RKO (cell line): ENCODE measurements at regions not wholly inside any gene's neighbourhood (a gene's known extent, or its start where the extent isn't known, plus 50 kb on each side); places are given as distances from the start of the nearest gene placed in this dataset.
"Not testable (repeated sequence)": the region's sequence is repeated elsewhere in the genome, so short reads cannot be mapped to it uniquely, and the experiment has no call there.

ENCODE experiments used
- DNase-seq: peaks from one replicate; pipeline ENCODE4 v3.0.0-alpha.2; 2016; ENCODE audit warnings: low spot score

DNA sequence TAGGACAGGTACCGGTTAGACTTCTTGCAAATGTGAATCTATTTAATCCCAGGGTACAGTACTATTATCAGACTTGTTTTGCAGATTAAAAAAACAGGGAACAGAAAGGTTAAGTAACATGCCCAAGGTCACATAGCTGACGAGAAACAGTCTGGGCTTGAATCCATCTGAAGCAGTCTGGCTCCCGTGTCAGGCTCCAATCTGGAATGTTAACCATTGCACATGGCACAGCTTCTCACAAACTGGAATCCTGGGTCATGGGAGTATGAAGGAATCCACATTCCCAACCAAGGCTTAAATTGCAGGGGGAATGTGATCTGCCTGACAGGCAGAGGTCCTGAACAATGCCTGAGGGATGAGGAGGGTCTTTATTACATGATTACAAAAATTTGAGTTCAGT lies 187.5 kb upstream of the SPTLC3 start:
- no peak for DNase-seq

DNA sequence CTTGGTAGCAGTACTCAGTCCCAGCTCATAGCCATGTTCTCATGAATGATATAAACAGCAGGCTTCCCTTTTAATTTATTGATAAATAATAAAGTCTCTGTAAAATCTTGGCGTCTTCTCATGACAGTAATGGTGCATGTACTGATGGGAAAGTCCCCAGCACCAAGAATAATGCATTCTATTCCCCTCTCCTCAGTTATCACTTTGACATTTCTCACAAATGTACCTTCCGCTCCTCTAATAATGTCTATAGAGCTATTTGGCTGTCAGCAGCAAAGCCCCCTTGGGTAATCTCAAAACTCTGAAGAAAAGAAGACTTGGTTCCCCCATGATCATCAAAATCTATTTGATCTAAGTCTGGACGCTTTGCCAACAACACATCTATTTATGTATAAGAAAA lies 185.0 kb upstream of the SPTLC3 start:
- no peak for DNase-seq

DNA sequence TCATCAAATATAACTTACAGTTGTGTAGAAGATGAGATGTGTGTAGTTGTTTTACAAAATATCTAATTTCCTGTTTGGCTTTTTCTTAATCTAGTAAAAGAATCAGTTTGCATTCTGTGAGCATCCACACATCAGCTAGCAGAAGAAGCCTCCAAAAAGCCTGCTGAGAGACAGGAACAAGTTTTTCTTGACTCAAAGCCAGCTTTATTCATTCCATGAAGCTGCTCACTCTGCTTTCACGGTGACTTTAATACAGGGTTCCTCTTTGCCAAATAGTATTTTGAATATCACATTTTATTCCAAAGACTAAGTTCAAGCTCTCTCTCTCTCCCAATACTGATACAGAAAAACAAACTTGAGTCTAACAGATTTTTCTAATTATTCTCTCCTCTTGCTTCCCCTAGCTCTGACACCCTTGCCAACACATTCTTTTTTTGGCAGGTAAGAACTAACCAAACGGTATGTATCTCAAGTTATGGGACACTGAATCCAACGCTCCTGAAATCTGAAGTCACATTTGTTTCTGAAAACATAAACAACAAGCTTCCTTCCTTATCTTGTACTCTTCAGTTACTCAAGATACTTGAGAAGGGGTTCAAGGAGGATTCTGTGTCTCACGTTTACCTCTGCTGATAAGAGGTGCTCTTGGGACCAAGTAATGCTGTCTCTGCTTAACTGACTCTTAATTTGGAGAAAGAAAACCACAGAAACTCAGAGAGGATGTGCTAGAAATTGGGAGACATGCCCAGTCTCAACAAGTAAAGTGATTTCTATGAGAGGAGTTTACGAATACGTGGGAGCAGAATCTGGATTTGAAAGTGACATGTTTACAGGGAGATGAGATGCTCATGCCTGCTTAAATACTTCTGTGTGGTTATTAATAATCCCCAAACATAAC lies 184.2 kb upstream of the SPTLC3 start:
- DNase-seq = no peak

GRCh38 chr20:12825226-12825595 lies 183.6 kb upstream of the SPTLC3 start:
- no peak for DNase-seq

DNA sequence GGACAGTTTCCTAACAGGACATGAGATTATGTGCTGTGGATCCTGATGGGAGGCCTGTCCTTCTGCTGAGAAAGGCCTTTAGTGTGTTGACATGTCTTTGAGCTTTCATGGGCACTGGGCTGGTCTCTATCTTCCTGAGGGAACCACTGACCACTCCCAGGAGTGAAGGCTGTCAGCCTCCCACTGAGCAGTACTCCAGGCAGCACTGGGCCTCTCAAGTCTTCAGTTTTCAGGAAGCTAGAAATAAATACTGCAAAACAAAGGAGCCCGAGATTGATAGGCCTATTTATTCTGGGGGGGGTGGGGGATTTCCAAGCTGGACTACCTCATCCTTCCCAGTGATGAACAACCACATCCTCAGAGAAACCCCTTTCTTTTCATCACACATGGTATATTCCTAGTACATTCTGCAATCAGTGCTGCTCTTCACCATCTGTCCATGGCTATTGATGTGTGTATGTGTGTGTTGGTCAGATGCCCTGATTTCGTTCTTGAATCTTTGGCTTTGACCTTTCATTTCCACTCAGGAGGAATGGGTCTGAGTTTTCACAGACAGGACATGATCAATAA lies 180.9 kb upstream of the SPTLC3 start:
- no peak for DNase-seq

DNA sequence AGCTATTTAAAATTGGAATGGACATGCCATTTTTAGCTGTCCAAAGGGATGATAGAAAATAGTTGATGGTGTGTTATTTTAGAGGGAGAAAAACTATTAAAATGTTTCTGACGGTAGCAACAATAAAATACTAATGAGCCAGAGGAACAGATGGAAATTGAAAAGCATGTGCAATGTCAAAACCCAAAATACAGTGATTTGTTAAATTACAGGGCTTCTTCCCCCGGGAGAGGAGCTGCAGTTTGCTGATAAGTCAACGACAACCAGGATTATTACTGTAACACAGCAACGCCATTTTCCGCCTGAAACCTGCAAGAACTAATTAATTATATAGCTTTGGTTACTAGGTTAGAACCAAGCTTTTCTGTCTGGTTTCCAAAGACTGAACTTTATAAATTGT lies 179.6 kb upstream of the SPTLC3 start:
- no peak for DNase-seq

GRCh38 chr20:12833861-12834260 lies 174.9 kb upstream of the SPTLC3 start:
- no peak for DNase-seq

- no peak for DNase-seq
Measured at GRCh38 chr20:12835999-12836398, 172.8 kb upstream of the SPTLC3 start.

DNA sequence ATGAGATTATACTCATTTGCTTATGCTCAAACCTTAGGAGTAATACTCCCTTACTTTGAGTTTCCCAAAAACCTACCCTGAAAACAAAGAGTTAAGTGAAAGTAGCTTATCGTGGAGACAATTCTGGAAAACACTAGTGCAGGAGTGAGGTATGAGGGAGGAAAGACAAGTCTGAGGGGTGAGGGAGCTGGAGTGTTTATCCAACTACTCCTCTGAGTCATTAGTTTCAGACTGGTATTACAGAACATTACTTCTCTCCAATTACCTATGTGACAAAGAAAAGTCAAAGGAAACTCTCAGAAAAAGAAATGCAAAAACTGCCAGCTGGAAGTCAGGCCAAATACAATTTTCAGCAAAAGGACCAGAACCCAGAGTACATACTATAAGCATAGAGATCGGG lies 171.1 kb upstream of the SPTLC3 start:
- DNase-seq = no peak

- DNase-seq = no peak
Measured at GRCh38 chr20:12838261-12838866, 170.4 kb upstream of the SPTLC3 start.

DNA sequence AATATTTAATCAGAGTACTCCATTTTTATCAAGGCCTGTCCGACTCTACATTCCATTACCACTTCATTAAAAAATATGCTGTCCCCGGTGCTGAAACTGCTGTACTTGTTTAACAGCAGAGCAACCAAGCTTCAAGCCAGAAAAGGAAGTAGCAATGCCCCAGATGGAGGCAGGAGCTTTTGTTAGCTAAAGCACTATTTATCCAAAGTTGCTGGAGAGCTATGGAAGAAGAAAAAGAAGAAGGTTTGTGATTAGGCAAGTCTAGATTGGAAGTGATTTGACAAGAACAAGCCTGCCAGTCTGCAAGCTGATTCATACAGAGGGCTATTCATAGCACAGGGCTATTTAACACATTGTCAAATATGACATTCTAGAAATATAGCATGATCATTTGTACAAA lies 160.9 kb upstream of the SPTLC3 start:
- peak; percentile 30 for DNase-seq

- no peak for DNase-seq
Measured at GRCh38 chr20:12849225-12849910, 159.4 kb upstream of the SPTLC3 start.

DNA sequence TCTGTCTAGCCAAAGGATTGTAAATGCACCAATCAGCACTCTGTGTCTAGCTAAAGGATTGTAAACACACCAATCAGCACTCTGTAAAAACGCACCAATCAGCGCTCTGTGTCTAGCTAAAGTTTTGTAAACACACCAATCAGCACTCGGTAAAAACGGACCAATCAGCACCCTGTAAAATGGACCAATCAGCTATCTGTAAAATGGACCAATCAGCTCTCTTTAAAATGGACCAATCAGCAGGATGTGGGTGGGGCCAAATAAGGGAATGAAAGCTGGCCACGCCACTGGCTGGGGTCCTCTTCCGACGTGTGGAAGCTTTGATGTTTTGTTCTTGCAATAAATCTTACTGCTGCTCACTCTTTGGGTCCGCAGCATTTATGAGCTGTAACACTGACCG lies 151.1 kb upstream of the SPTLC3 start:
- DNase-seq = not testable (repeated sequence)

- no peak for DNase-seq
Measured at GRCh38 chr20:12860619-12861247, 148.0 kb upstream of the SPTLC3 start.

- no peak for DNase-seq
Measured at GRCh38 chr20:12869669-12870068, 139.1 kb upstream of the SPTLC3 start.

GRCh38 chr20:12870588-12870987 lies 138.2 kb upstream of the SPTLC3 start:
- no peak for DNase-seq

- no peak for DNase-seq
Measured at GRCh38 chr20:12874933-12875332, 133.8 kb upstream of the SPTLC3 start.

DNA sequence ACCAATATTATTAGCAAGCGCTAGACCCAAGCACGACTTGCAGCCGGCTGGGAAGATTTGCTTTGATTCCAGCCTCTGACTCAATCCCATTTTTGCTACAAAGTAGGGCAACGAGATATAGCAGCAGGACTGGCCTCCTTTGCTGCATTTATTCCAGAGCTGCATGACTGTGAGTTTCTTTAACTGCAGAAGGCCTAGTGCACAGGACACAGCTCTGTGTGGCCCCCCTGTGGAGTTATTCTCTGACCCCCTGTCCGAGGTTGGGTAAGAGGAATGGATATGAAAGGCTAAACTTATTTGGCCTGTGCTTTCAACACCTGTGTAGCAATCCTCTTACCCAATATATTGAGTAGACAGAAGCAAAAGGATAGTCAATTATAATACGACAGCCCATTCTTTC lies 133.3 kb upstream of the SPTLC3 start:
- no peak for DNase-seq

GRCh38 chr20:12882832-12883506 lies 125.8 kb upstream of the SPTLC3 start:
- DNase-seq = no peak

GRCh38 chr20:12883507-12883885 lies 125.3 kb upstream of the SPTLC3 start:
- DNase-seq = no peak

DNA sequence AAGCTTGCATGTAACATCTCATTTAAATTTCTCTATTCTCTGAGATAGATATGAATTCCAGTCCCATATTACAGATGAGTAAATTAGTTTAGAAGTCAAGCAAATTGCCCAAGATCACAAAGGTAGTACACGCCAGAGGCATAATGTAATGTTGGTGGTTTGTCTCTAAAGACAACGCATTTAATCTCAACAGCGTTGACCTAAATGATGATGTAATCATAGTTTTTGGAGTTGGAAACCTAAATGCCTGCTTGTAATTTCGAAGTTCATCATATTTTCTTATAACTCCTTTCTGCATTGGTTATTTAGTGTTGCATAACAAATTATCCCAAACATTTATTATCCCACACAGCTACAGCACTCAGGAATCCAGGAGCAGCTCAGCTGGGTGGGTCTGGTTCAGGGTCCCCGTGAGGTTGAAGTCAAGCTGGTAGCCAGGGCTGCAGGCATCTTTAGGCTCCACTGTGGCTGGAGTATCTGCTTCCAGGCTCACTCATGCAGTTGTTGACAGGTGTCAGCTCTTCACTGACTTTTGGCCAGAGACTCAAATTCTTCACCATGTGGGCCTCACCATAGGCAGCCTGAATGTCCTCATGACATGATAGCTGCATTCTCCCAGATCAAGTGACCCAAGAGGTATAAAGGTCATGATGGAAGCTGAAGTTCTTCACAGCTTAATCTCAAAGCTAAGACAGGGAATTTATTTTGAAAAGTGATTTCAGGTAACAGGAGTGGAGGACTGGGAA lies 122.0 kb upstream of the SPTLC3 start:
- DNase-seq = no peak
